ENCODE measurements at regions not wholly inside any gene's neighbourhood (a gene's known extent, or its start where the extent isn't known, plus 50 kb on each side); places are given as distances from the start of the nearest gene placed in this dataset.

DNA sequence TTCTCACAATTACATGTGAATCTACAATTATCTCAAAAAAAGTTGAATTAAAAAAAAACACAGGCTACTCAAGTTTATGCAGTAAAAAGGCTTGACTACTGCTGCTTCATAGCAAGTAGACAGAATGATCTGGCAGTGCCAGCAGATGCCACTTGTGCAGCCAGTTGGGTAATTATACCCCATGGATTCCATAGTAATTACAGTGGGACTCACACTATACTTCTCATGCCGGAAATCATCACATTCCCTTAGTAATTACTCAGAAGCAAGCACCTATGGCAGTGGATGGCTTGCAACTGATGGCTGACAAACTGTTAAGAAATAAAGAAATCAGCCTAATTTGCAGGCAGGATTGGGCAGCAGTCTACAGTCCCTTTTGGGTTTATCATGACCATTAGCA lies 463.2 kb upstream of the KLF4 start:
- ChIA-PET POLR2A (no interaction called here), CTCF (no interaction called here)
- DNase-seq: no peak
- Mint-ChIP-seq H3K27me3 (no peaks in the 10 kb centered on the region), H3K4me1 (no peaks in the 10 kb centered on the region), H3K27ac (no peak overlapping the region), H3K9me3 (ENCODE audit: insufficient read depth) (peaks cover 8% of the 10 kb centered on the region), H3K4me3 (no peak overlapping the region)
- Histone ChIP-seq H3K36me3 (replicated peaks in 1 of 2; ENCODE audit: control extremely low read depth in 1 of 2, control insufficient read depth in 1 of 2, extremely low read depth in 1 of 2, insufficient read depth in 2 of 2, low read length in 1 of 2) (no peaks in the 10 kb centered on the region), H4K20me1 (ENCODE audit: control insufficient read depth, insufficient read depth, low read length, poor library complexity, severe bottlenecking) (no peaks in the 10 kb centered on the region), H2AFZ (ENCODE audit: insufficient read depth, low read depth, low read length, poor library complexity, severe bottlenecking) (no peak overlapping the region), H3K4me2 (replicated peaks; ENCODE audit: low read depth, low read length, poor library complexity, severe bottlenecking) (no peak overlapping the region), H3K27ac (ENCODE audit: low read length in 2 of 2) (no peak overlapping the region), H3K4me3 (ENCODE audit: control extremely low read depth in 1 of 5, extremely low read depth in 1 of 5, insufficient read depth in 1 of 5, low read depth in 2 of 5, low read length in 4 of 5) (no peak overlapping the region), H3K9ac (ENCODE audit: low read length) (no peak overlapping the region), H3K27me3 (replicated peaks in 1 of 4; ENCODE audit: control extremely low read depth in 1 of 4, control insufficient read depth in 3 of 4, insufficient read depth in 4 of 4, low read length in 3 of 4) (no peaks in the 10 kb centered on the region), H3K79me2 (ENCODE audit: control insufficient read depth, insufficient read depth, low read length) (no peaks in the 10 kb centered on the region), H3K4me1 (ENCODE audit: control insufficient read depth in 2 of 2, insufficient read depth in 2 of 2, low read length in 2 of 2) (no peaks in the 10 kb centered on the region), H3K9me3 (ENCODE audit: control extremely low read depth in 1 of 3, control insufficient read depth in 2 of 3, insufficient read depth in 1 of 3, low read length in 2 of 3) (peaks cover 0 to 7% (median 6%) of the 10 kb centered on the region in 3 donors)
- TF ChIP-seq EZH2 (IDR thresholded peaks at IDR 0.05; ENCODE audit: borderline replicate concordance, insufficient read depth, low read depth, low read length, poor library complexity, severe bottlenecking) (no peak), CTCF (IDR thresholded peaks at IDR 0.05) (no peak)
- no CpG with 5 or more reads among the region's 1 CpG for WGBS (ENCODE audit: insufficient coverage)
- no peak for ATAC-seq (ENCODE audit: low read depth)
- intact Hi-C loops (cut with micrococcal nuclease): no loop called here

- no peak overlapping the region for H3K27ac ChIP-seq (ENCODE audit: low read length in 2 of 2)
- no peak overlapping the region for H3K4me3 Mint-ChIP-seq
- CTCF ChIA-PET: no interaction called here
- no peaks in the 10 kb centered on the region for H3K27me3 ChIP-seq (replicated peaks in 1 of 4; ENCODE audit: control extremely low read depth in 1 of 4, control insufficient read depth in 3 of 4, insufficient read depth in 4 of 4, low read length in 3 of 4)
- no peaks in the 10 kb centered on the region for H3K79me2 ChIP-seq (ENCODE audit: control insufficient read depth, insufficient read depth, low read length)
- no peak for ATAC-seq (ENCODE audit: low read depth)
- H3K27ac Mint-ChIP-seq: no peak overlapping the region
- no peaks in the 10 kb centered on the region for H4K20me1 ChIP-seq (ENCODE audit: control insufficient read depth, insufficient read depth, low read length, poor library complexity, severe bottlenecking)
- TF ChIP-seq CTCF (IDR thresholded peaks at IDR 0.05) (no peak), EZH2 (IDR thresholded peaks at IDR 0.05; ENCODE audit: borderline replicate concordance, insufficient read depth, low read depth, low read length, poor library complexity, severe bottlenecking) (no peak)
- H2AFZ ChIP-seq (ENCODE audit: insufficient read depth, low read depth, low read length, poor library complexity, severe bottlenecking): no peak overlapping the region
- no peaks in the 10 kb centered on the region for H3K4me1 ChIP-seq (ENCODE audit: control insufficient read depth in 2 of 2, insufficient read depth in 2 of 2, low read length in 2 of 2)
- no peak for DNase-seq
- peaks cover 8% of the 10 kb centered on the region for H3K9me3 Mint-ChIP-seq (ENCODE audit: insufficient read depth)
- H3K9me3 ChIP-seq (ENCODE audit: control extremely low read depth in 1 of 3, control insufficient read depth in 2 of 3, insufficient read depth in 1 of 3, low read length in 2 of 3): peaks cover 0 to 7% (median 6%) of the 10 kb centered on the region in 3 donors
- no CpG with 5 or more reads among the region's 2 CpGs for WGBS (ENCODE audit: insufficient coverage)
- no peaks in the 10 kb centered on the region for H3K27me3 Mint-ChIP-seq
- intact Hi-C loops (cut with micrococcal nuclease): no loop called here
- H3K4me1 Mint-ChIP-seq: no peaks in the 10 kb centered on the region
- no peak overlapping the region for H3K4me3 ChIP-seq (ENCODE audit: control extremely low read depth in 1 of 5, extremely low read depth in 1 of 5, insufficient read depth in 1 of 5, low read depth in 2 of 5, low read length in 4 of 5)
- H3K4me2 ChIP-seq (replicated peaks; ENCODE audit: low read depth, low read length, poor library complexity, severe bottlenecking): no peak overlapping the region
- no peak overlapping the region for H3K9ac ChIP-seq (ENCODE audit: low read length)
- H3K36me3 ChIP-seq (replicated peaks in 1 of 2; ENCODE audit: control extremely low read depth in 1 of 2, control insufficient read depth in 1 of 2, extremely low read depth in 1 of 2, insufficient read depth in 2 of 2, low read length in 1 of 2): no peaks in the 10 kb centered on the region
- POLR2A ChIA-PET: no interaction called here
Measured at GRCh38 chr9:107951511-107951910, 461.9 kb upstream of the KLF4 start.

All from B cell (primary cell).